GM12872 (cell line): ENCODE measurements at regions not wholly inside any gene's neighbourhood (a gene's known extent, or its start where the extent isn't known, plus 50 kb on each side); places are given as distances from the start of the nearest gene placed in this dataset.

Experiments
- TF ChIP-seq, protein P1 (sequence below): IDR thresholded peaks from 3 replicates; pipeline ENCODE4 v1.5.1; 2011; ENCODE audit warnings: low read depth, mild to moderate bottlenecking, low read length, moderate library complexity; ENCODE audit not compliant: insufficient read depth

DNA sequence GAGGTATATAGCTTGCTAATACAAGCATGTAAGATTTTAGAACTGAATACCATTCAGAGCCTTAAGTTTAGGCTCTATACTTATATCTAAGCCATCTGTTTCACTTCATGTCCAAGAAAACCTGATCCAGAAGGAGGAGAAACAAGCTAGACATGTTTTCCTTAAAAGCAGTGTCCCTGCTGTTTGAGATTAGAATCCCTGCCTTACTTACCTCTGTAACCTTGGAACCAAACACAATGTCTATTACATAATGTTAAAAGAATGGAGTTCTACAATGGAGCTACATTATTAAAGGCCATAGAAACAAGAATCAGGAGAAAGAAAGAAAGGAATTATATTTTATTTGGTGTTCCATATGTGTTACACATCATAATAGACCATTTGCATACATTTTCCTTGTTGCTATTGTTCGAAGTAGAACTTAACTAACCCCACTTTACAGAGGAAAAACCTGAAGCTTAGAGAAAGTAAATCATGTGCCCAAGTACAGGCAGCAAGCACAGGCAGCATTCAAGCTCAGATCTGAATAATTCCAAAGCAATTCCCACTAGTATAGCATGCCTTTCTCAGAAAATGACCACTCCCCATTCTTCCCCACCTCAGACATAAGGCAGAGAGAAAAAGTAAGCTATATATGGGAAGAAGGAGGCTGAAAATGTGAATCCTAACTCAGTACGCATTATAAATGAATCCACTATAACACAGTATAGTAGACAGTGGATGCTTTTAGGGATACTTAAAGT lies 380.1 kb upstream of the SPAG17 start:
- TF ChIP-seq, protein P1, sequence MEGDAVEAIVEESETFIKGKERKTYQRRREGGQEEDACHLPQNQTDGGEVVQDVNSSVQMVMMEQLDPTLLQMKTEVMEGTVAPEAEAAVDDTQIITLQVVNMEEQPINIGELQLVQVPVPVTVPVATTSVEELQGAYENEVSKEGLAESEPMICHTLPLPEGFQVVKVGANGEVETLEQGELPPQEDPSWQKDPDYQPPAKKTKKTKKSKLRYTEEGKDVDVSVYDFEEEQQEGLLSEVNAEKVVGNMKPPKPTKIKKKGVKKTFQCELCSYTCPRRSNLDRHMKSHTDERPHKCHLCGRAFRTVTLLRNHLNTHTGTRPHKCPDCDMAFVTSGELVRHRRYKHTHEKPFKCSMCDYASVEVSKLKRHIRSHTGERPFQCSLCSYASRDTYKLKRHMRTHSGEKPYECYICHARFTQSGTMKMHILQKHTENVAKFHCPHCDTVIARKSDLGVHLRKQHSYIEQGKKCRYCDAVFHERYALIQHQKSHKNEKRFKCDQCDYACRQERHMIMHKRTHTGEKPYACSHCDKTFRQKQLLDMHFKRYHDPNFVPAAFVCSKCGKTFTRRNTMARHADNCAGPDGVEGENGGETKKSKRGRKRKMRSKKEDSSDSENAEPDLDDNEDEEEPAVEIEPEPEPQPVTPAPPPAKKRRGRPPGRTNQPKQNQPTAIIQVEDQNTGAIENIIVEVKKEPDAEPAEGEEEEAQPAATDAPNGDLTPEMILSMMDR: no peak

DNA sequence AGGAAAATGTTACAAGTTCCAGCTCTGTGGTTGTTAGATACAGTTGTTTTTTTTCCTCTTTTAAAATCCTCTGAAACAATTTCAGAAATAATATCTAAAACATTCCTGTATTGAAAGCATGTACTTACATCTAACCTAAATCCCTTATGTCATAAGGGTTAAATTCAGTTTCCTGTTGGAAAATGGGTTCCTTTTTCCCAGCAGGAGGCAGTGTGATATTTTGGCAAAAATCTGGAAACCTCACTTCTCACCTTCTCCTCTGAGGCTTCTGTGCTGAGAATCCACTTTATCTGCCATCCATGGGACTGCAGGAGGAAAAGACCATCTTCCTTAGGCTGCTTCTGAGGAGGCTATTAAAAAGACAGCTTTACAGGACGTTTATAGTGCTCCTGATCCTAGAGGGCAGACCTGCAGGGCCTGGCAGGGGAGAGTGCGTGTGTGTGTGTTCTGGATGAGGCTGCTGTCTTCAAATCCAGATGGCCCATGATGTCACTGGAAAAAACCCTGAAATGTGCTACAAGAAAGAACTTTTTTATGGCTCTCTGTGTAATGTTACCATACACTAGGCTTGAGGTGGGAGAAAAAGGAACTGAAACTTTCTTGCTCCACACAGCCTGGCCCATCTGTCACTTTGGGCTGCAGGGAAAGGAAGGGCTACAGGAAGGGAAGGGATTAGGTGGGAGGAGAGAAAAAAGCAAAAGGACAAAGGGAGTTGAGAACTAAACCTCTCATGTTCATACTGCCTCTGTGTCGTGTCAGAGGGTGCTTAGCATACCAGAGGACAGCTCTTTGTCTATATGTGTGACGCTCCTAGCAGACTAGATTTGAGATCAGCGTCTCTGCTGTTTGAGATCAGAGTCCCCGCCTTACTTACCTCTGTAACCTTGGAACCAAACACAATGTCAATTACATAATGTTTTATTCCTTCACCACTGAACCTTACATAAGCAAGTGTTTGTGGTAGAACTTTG lies 379.2 kb upstream of the SPAG17 start:
- TF ChIP-seq, protein P1: no peak

DNA sequence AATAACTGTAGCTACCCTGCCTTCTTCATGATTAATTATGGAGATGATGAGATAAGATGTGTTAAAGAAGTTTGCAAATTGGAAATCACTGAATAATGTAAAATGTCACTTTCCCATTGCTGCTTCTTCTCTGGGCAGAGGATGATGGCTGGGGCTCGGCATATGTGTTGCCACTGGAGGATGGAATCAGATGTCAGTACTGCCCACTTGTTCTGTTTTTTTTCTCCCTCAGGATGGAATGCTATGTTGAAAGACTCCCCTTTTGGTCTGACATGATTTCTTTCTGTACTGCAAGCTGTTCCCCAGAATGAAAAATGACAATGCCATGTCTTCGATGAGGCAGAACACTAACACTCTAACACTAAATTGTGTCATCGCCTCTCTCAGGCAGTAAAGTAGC lies 373.9 kb upstream of the SPAG17 start:
- TF ChIP-seq, protein P1: no peak

DNA sequence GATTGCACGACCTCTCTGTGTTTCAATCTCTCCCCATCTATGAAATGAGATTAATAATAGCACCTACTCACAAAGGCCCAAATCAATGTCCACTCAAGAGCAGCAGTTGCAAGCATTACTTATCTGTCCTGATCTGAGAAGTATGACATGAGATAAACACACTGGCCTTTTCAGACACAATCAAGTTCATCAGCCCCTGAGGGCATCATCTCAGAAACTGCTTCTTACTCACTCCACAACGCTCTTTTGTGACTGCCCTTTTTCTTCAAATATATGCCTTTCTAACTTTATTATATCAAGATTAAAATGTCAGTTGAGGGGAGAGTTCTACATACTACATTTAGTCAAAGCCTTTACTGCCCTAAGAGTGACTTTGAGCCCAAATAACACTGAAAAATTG lies 371.9 kb upstream of the SPAG17 start:
- TF ChIP-seq, protein P1: no peak

DNA sequence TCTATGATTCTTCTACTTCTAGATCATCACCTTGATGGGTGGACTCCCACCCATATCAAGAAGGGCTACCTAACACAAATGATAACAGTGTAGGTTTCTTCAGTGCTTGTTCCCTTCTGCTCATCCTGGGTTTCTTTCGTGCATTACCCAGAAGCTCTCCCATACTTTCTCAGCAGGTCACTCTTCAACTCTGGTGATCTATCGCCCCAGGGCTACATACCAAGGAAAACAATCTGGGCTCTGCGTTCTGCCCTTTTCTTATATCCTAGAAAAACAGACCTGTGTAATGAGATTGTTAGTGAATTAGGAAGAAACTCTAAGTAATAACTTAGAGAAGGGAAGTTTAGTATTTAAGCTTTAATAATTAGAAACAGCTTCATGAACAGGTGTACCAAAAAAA lies 370.6 kb upstream of the SPAG17 start:
- TF ChIP-seq, protein P1: no peak

DNA sequence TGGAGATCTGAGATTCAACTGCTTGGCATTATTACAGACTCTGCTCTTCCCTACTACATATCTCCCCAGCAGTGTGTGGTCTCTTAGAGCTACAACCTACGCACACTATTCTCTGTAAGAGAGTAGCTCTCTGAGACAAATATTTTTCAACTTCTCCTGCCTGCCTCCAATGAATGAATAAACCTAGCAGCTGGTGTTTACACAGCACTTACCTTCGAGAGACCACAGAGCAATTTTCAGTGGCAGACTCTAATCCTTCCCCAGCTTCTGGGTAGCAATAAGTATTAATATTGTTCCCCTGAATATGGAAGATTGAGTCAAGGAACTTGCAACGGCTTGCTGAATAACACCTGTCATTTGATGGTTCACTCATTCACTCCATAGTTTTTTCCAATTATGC lies 350.9 kb upstream of the SPAG17 start:
- TF ChIP-seq, protein P1: no peak

DNA sequence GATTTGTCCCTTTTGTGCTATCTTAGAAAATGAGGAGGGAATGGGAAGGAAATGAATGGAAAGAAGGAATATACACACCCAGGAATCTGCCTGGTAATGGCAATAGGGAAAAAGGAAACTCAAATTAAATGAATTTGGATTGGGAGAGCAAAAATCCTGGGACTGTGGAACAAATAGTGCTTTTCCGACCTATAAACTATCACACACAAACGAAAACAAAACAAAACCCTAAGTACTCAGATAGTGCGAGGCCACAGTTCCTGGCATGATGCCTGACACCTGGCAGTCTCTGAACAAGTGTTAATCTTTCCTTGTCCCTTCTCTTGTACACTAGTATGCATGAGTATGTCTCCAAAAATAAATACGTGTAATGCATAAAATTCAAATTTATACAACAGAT lies 319.8 kb upstream of the SPAG17 start:
- TF ChIP-seq, protein P1: no peak
